H54 (cell line): ENCODE measurements at regions not wholly inside any gene's neighbourhood (a gene's known extent, or its start where the extent isn't known, plus 50 kb on each side); places are given as distances from the start of the nearest gene placed in this dataset.
"Not testable (repeated sequence)": the region's sequence is repeated elsewhere in the genome, so short reads cannot be mapped to it uniquely, and the experiment has no call there.

Source experiments
- DNase-seq: peaks from one replicate; pipeline ENCODE4 v3.0.0; 2011; ENCODE audit warnings: low spot score, mixed read lengths; ENCODE audit not compliant: insufficient read length
- FAIRE-seq: peaks from 3 replicates; lab custom pipeline; 2011; peaks lifted over from hg19 to GRCh38; lab: Jason Lieb, UNC
- POLR2A ChIP-seq: IDR thresholded peaks from 2 replicates; pipeline ENCODE4 v1.6.1; 2011; ENCODE audit warnings: low read depth, mild to moderate bottlenecking, low read length

DNA sequence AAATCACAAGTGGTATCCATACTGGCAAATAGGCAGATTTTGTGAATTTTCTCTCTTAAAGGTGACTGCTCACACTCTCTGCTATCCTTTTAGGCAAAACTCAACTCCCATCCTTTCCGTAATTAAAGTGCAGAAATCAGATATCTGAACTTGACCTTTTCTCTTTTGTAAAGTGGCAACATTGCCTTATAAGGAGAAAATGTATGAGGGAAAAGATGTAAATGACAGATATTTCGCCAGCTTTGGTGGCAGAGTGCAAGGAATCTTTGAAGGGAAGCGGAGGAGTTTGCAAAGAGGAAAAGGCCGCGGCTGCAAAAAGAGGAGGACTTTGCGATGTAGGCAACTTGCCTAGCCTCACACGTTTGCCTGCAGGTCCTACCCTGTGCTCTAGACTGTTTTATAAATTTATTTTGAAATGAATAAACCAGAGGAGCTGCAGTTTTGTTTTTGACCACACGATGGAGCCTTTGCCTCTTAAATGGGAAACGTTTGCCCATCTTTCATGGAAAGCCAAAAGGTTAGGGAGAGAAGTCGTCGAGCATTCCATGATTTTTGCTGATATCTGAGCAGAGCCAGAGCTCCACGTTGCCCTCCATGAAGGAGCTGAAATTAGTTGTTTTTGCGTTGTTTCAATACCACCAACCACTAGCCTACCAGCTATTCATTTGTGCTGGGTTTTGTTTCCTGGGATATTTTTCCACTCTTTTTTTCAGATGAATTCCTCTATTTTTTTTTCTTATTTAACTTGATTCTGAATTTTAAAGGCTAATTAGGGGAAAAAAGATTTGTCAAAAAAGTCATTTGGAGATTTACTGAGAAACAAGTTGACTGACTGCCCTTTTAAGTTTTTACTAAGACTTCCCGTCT, 242.3 kb downstream of the LMX1A start:
- no peak for TF ChIP-seq POLR2A
- FAIRE-seq (no peak), DNase-seq (no peak)

DNA sequence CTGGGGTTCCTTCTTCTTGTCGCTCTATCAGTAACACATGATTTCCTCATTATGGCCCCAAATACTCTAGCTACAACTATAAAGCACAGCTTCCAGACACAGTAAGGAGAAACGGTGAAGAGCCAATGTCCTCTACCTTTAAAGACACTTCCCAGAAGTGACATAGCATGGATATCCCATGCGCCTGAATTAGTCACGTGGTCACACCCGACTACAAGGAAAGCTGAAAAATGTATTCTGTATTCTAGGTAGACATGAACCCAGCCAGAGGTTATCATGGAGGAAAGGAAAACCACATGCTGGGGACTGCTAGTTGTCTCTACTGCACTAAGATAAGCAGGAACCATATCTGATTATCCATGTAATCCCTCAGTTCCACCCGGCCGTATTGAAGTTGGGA, 244.3 kb downstream of the LMX1A start:
- no peak for TF ChIP-seq POLR2A
- no peak for FAIRE-seq
- DNase-seq, result no peak

- FAIRE-seq (no peak), DNase-seq (no peak)
- TF ChIP-seq POLR2A, result no peak
These were observed 247.5 kb downstream of the LMX1A start for GRCh38 chr1:165109013-165109412.

- not testable (repeated sequence) for DNase-seq, FAIRE-seq
These were observed 263.9 kb downstream of the LMX1A start for GRCh38 chr1:165092542-165093162.

DNA sequence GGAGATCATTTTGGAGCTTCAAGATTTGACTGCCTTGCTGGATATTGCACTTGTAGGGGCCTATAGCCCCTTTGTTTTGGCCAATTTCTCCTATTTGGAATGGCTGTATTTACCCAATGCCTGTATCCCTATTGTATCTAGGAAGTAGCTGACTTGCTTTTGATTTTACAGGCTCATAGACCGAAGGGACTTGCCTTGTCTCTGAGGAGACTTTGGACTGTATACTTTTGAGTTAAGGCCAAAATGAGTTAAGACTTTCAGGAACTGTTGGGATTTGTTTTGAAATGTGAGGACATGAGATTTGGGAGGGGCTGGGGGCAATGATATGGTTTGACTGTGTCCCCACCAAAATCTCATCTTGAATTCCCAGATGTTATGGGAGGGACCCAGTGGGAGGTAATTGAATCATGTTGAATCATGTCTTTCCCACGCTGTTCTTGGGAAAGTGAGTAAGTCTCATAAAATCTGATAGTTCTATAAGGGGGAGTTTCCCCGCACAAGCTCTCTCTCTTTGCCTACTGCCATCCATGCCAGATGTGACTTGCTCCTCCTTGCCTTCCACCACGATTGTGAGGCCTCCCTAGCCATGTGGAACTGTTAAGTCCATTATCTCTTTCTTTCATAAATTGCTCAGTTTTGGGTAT, 276.1 kb downstream of the LMX1A start:
- DNase-seq, result no peak
- FAIRE-seq, result no peak
- no peak for TF ChIP-seq POLR2A

DNA sequence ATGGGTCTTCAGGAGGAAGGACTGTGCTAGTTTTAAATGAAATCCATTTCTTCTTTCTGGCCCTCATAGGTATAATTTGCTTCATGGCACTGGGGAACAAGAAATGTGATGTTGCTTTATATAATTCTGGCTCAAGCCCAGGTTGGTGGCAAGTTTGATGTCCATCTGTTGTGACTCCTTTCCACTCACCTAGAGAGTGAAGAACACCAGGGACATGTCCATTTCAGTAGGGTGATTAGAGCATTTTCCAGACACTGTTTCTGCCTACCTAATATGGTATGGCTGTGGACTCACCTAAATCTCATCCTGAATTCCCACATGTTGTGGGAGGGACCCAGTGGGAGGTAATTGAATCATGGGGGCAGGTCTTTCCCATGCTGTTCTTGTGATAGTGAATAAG, 278.1 kb downstream of the LMX1A start:
- FAIRE-seq, result no peak
- TF ChIP-seq POLR2A, result no peak
- DNase-seq, result no peak

GRCh38 chr1:165075725-165076370, 280.7 kb downstream of the LMX1A start:
- no peak for TF ChIP-seq POLR2A
- DNase-seq, result no peak
- no peak for FAIRE-seq

DNA sequence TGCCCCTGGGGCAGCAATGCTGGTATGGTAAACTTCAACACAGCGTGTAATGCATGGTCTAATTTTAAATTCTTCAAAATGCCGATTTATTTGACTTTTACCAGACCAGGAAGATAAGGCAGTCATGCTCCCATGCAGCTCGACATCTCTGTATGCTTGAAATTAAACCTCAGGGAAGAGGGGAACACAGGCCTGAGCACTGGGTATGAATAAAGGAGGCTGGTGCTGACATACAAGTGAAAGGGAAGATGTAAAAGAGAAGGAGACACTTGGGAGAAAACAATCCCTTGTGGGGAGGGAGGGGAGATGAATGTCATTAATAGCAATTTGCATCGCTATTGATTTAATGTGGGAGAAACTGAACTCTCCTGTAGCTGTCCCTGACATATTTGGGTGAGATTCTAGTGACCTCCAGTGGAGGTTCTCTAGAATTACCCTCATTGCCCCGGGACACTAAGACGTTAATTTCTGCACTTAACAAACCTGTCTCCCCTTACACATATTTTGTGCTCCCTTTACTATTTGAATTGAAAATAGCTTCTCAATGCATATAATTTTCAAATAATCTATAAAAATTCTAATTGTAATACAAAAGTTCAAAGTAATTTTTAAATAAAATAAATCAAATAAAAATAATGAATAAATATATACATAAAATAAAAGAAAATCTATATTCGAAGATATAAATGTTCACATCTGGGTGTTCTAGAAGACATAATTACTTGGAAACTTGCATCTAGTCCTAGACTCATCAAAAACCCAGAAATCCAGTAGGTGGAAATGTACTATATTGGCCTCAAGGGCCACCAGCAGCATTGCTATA, 283.1 kb downstream of the LMX1A start:
- FAIRE-seq (peak; percentile 50), DNase-seq (peak; percentile 19)
- no peak for TF ChIP-seq POLR2A

- TF ChIP-seq POLR2A, result no peak
- DNase-seq (no peak), FAIRE-seq (no peak)
These were observed 285.8 kb downstream of the LMX1A start for GRCh38 chr1:165070675-165071074.

DNA sequence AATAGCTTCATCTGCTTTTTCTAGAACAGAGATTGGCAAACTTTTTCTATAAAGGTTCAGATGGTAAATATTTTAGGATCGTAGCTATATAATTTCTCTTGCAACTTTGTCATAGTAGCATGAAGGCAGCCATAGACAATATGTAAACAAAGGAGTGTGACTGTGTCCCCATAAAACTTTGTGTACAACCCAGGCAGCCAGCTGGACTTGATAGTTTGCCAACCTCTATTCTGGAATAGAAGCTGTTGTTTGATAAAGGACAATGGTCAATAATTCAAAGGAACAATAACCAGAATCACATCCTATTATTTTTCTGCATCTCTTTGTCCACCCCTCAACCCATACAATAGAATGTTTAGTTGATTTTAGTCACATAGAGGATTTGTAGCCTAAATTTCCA, 286.7 kb downstream of the LMX1A start:
- no peak for TF ChIP-seq POLR2A
- DNase-seq (no peak), FAIRE-seq (no peak)

- FAIRE-seq, result no peak
- no peak for DNase-seq
- no peak for TF ChIP-seq POLR2A
These were observed 287.8 kb downstream of the LMX1A start for GRCh38 chr1:165068741-165069140.

- DNase-seq (no peak), FAIRE-seq (no peak)
- TF ChIP-seq POLR2A, result no peak
These were observed 288.7 kb downstream of the LMX1A start for GRCh38 chr1:165067829-165068228.

- TF ChIP-seq POLR2A, result no peak
- DNase-seq (no peak), FAIRE-seq (no peak)
These were observed 293.1 kb downstream of the LMX1A start for GRCh38 chr1:165063181-165063965.
